HG02642 (cell line): ENCODE measurements at regions not wholly inside any gene's neighbourhood (a gene's known extent, or its start where the extent isn't known, plus 50 kb on each side); places are given as distances from the start of the nearest gene placed in this dataset.
A peak's percentile ranks its signal among the peaks of the same experiment; 100 is the strongest.
"Not testable (repeated sequence)": the region's sequence is repeated elsewhere in the genome, so short reads cannot be mapped to it uniquely, and the experiment has no call there.

Experiments
- ATAC-seq: cut with Tn5 transposase; IDR thresholded peaks from one replicate; pipeline ENCODE4 v1.9.1; 2021; ENCODE audit warnings: mild to moderate bottlenecking; ENCODE audit not compliant: unreplicated experiment, poor library complexity

DNA sequence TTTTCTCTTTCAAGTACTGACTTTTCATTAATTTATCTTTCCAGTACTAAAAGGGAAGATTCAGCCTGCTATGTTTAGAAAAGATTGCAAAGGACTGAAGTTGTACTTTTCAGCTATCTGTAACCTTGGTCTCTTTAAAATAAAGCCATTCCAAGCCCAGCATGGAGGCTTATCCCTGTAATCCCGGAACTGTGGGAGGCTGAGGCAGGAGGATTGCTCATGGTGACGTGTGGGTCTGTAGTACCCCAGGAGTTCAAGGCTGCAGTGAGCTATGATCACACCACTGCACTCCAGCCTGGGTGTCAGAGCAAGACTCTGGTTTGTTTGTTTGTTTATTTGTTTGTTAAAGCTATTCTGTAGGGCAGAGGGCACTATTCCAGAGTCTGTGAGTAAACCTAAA, 50.6 kb upstream of the TMEM170B start:
- ATAC-seq = no peak

GRCh38 chr6:11486486-11486885, 51.1 kb upstream of the TMEM170B start:
- ATAC-seq = no peak

- no peak for ATAC-seq
Observed at GRCh38 chr6:11486051-11486450, 51.5 kb upstream of the TMEM170B start.

DNA sequence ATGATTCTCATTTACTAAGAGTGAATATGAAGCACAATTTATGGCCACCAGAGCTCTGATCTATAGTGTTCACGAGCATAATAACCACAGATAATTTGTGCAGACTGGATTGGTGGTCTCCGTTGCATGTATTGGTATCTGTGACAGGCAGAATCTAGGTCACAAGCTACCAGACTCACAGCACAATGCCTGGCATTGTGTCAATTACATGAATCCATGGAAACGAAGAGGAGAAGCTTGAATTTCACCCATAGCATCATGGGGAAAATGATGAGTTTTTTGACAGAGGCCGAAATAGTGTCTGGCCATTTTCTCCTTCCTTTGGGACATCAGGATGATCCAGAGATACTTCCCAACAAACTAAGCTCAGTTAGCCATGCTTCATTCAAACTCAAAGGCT, 52.3 kb upstream of the TMEM170B start:
- ATAC-seq = no peak

GRCh38 chr6:11484441-11484840, 53.1 kb upstream of the TMEM170B start:
- no peak for ATAC-seq

DNA sequence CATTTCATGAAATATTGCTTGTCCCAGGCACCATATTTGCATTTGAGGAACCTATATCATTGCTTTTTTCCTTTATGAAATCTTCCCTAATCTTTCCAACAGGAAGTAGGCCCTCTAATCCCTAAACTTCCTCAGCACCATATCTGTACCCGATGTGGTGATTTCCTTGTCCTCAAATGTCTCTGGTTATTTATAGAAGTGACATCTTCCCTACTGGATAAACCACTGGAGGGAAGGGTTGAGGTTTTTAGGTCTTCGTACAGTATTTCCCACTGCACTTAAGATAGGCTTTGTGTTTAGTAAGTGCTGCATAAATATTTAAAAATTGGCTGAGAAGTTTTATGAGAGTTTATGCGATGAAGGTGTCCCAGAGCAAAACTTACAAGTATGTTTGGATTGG, 54.9 kb upstream of the TMEM170B start:
- ATAC-seq = no peak

DNA sequence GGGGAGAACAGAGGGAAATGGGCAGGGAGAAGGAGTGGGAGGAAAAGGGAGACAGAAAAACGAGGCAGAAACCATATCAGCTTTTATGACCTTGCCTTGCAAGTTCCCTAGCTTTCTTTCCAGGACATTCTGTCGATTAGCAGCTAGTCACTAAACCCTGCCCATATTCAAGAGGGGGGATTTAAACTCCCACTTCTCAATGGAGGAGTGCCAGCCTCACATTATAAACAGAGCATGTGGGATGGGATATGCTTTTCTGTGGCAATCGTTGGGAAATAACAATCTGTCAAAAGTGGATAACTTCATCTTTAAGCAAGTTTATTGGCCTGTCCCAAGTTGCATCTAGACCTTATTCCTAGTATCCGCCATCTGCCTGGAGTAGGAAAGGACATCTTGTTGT, 57.0 kb upstream of the TMEM170B start:
- ATAC-seq = no peak

DNA sequence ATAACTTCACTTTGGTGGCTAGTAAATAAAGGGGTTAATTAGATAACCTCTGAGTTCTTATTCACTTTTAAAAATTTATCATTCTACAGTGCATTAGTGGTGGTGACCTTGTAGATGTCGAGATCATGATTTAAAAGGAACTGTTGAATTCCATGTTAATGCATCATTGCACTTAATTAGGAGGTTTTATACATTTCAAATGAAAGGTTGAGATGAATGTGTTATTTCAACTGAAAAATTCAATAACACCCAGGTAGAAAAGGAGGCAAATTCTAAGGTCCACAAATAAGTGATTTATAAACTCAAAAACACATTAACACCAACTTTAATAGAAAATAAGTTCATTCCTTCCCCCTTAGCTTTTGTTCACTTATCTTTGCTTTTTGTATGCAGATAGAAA, 58.3 kb upstream of the TMEM170B start:
- no peak for ATAC-seq

DNA sequence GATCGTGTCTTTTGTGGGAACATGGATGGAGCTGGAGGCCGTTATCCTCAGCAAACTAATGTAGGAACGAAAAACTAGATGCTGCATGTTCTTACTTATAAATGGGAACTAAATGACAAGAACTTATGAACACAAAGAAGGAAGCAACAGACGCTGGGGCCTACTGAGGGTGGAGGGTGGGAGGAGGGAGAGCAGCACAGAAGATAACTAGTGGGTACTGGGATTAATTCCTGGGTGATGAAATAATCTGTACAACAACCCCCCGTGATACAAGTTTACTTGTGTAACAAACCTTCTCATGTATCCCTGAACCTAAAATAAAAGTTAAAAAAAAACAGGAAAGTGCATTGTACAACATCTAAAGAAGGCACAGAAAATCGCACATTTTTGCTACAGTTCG, 59.0 kb upstream of the TMEM170B start:
- ATAC-seq = no peak

- no peak for ATAC-seq
Observed at GRCh38 chr6:11475016-11475415, 62.5 kb upstream of the TMEM170B start.

DNA sequence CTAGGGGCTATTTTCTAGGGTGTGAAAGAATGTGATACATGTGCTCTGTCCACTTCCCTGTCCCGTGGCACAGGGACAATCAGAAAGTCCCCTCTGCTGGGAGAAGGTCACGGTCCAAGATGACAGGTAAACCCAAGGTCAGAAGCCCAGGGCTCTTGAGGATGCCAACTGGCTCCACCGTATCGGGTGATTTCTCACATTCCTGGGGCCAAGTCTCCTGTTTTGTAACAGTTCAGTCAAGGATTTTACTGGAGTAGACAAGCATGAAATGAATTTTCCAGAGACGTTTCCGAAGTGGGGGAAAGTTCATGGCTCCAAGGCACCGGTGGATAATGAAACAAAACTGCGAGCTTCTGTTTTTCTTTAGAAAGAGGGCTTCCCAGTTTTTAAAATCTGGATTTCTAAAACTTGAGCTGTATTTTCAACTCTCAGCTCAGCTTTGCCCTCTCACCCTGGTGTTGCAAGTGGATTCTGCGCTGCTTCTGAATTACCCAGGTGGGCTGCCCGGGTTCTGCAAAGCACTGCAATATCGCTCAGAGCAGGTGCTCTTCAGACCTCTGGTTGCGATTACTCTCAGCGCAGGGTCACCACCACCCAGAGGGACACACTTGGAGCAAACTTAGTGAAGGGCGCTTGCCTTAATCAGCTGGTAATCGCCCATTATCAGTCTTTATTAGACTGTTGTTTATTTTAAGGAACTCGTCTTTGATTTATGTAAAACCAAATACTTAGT, 64.4 kb upstream of the TMEM170B start:
- ATAC-seq = no peak

GRCh38 chr6:11471261-11471660, 66.3 kb upstream of the TMEM170B start:
- no peak for ATAC-seq

- ATAC-seq = no peak
Observed at GRCh38 chr6:11469684-11470083, 67.9 kb upstream of the TMEM170B start.

- not testable (repeated sequence) for ATAC-seq
Observed at GRCh38 chr6:11468271-11468670, 69.3 kb upstream of the TMEM170B start.

DNA sequence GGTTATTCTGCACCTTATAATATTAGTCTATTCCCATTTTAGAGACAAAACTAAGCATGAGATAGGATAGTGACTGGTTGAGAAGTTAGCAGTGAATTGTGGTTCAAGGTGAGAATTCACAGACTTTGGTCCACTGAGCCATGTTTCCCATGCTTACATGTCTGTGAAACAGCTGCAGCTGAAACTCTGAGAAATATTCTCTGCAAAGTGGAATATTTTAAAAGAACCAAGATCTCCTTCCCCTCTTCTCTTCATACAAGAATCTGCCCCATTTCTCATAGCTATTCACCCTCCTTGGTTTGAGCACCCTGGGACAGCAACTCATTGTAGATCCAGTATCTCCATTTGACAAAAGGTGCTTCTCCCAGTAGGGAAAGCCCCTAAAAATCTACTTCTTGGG, 70.2 kb upstream of the TMEM170B start:
- ATAC-seq = no peak

GRCh38 chr6:11463398-11463780, 74.2 kb upstream of the TMEM170B start:
- no peak for ATAC-seq

DNA sequence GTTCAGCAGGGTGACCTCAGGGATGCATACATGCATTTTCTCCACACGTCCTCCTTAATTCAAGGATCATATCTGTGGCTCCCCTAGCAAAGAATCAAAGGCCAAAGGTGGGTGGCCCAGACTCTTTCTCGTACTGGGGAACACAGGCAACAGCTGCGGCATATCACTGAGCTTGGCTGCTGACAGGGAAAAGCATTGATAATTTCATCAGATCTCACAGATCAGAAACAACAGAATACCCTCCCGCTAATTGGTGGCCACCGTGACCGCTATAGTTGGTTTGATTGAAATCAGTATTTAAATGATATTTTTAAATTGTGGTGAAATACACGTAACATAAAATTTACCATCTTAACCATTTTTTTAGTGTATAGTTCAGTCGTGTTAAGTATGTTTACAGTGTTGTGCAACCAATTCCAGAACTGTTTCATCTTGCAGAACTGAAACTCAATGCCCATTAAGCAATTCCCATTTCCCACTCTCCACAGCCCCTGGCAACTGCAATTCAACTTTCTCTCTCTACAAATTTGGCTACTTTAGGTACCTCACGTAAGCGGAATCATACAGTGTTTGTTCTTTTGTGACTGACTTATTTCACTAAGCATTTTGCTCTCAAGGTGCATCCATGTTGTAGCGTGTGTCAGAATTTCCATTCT, 74.7 kb upstream of the TMEM170B start:
- ATAC-seq = no peak

DNA sequence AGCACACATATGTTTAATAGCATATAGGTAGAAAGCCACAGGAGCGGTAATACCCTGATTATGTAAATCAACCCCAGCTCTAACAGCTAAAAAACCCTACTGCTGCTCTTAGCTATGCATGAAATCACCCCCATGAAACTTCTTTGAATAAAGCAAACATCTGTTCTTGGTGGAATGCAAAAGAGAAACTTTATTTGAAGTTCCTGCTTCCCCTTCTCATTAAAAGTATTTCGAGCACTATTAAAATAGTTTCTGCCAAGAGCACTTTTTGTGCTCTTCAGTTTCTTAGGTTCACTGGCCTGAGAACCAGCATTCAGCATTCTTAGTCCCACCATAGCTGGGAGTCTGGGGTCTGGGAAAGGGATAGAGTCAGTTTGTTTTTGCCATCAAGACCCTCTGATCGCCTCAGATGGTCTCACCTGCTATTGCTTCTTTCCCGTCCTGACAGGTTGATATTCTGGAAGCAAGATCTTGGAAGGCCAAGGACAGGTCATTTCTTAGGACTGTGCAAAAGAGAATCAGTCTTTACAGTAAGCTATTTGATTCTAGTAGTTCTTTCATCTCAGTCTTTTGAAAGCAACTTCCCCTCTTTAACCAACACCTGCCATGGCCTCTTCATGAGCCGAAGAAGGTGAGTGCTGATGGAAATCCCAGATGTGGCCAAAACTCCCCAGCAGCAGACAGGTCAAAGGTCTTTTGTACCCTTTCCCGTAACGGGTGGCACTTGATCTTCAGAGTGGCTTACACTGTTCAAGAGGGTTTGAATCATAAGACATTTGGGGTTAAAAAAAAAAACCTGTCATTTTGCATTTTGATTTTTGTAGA, 76.5 kb upstream of the TMEM170B start:
- peak; percentile 73 for ATAC-seq

GRCh38 chr6:11460001-11460668, 77.4 kb upstream of the TMEM170B start:
- ATAC-seq = peak; percentile 38

DNA sequence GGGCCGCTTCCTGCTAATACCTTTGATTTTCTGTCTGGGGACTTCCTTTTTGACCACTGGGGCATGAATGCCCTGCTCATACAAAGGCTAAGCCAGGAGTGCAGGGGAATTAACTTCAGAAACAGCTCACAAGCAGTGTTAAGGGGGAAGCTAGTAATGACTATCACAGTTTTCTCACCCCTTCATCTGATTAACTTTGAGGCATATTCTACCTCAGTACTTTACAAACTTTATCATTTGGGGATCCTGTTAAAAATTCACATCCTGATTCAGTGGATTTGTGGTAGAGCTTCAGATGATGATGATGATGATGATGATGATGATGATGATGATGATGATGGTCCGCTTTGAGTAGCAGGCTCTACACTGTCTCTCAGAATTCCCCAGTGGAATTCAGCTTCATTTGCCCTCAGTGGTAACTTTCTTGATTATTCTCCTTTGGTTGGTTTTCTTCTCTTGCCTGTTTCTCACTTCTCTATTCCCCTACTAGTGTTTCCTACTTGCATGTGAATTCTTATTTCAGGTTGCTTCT, 78.4 kb upstream of the TMEM170B start:
- peak; percentile 63 for ATAC-seq

DNA sequence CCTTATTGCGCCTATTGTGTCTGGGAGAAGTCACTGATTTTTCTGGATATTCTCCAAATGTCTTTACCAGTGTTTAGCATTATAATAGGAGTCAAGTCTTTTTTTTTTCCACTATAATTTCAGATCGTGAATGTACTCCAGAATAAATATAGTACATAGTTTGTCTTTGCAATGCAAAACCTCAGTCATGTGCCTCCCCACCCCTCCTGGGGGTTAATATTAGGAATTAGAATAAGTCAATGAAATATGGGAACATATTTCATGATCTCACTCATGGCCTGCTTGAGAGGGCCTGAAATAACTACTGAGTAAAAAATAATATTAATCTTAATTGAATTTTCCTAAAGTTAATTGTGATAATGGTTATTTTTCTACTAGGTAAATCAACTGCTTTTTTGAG, 79.0 kb upstream of the TMEM170B start:
- ATAC-seq = no peak
